HEK293T (cell line): ENCODE measurements at regions not wholly inside any gene's neighbourhood (a gene's known extent, or its start where the extent isn't known, plus 50 kb on each side); places are given as distances from the start of the nearest gene placed in this dataset.
"Not testable (repeated sequence)": the region's sequence is repeated elsewhere in the genome, so short reads cannot be mapped to it uniquely, and the experiment has no call there.

ENCODE experiments used
- ARNT ChIP-seq: fragments of 450-650 bp; IDR thresholded peaks from 2 replicates; pipeline ENCODE4 v1.6.1; 2017; ENCODE audit warnings: mild to moderate bottlenecking
- ELF4 ChIP-seq: fragments of 450-650 bp; IDR thresholded peaks from 2 replicates; pipeline ENCODE4 v1.6.1; 2017; ENCODE audit warnings: antibody characterized with exemption
- FOXA1 ChIP-seq: fragments of 450-650 bp; IDR thresholded peaks from 2 replicates; pipeline ENCODE4 v1.6.1; 2016; ENCODE audit warnings: mild to moderate bottlenecking
- FOXK2 ChIP-seq: fragments of 450-650 bp; IDR thresholded peaks from 2 replicates; pipeline ENCODE4 v1.6.1; 2016; ENCODE audit warnings: mild to moderate bottlenecking
- FOXM1 ChIP-seq: fragments of 450-650 bp; IDR thresholded peaks from 2 replicates; pipeline ENCODE4 v1.6.1; 2017; ENCODE audit warnings: mild to moderate bottlenecking, borderline replicate concordance
- HDGF ChIP-seq: fragments of 450-650 bp; IDR thresholded peaks from 2 replicates; pipeline ENCODE4 v1.6.1; 2017; ENCODE audit warnings: antibody characterized with exemption, borderline replicate concordance
- L3MBTL2 ChIP-seq: fragments of 450-650 bp; conservative IDR thresholded peaks from 2 replicates; pipeline ENCODE4 v1.6.1; 2016; ENCODE audit warnings: mild to moderate bottlenecking
- LEF1 ChIP-seq: fragments of 450-650 bp; IDR thresholded peaks from 2 replicates; pipeline ENCODE4 v1.6.1; 2017; ENCODE audit warnings: mild to moderate bottlenecking, borderline replicate concordance
- NFRKB ChIP-seq: fragments of 450-650 bp; IDR thresholded peaks from 2 replicates; pipeline ENCODE4 v1.6.1; 2016; ENCODE audit warnings: mild to moderate bottlenecking, moderate library complexity
- PKNOX1 ChIP-seq: fragments of 450-650 bp; IDR thresholded peaks from 2 replicates; pipeline ENCODE4 v1.6.1; 2016
- SP1 ChIP-seq: fragments of 450-650 bp; IDR thresholded peaks from 2 replicates; pipeline ENCODE4 v1.6.1; 2017
- SUZ12 ChIP-seq: fragments of 450-650 bp; IDR thresholded peaks from 2 replicates; pipeline ENCODE4 v1.6.1; 2016; ENCODE audit warnings: mild to moderate bottlenecking
- TARDBP ChIP-seq: fragments of 450-650 bp; IDR thresholded peaks from 2 replicates; pipeline ENCODE4 v1.6.1; 2016
- ZNF384 ChIP-seq: fragments of 450-650 bp; IDR thresholded peaks from 2 replicates; pipeline ENCODE4 v1.6.1; 2016

GRCh38 chr16:21333683-21334082 is 55.6 kb upstream of the CRYM start:
- not testable (repeated sequence) for TF ChIP-seq FOXK2, FOXA1, LEF1, ELF4, HDGF, TARDBP, L3MBTL2, ZNF384, FOXM1, SP1, PKNOX1, SUZ12, NFRKB, ARNT
